GM12874 (cell line): ENCODE measurements at regions not wholly inside any gene's neighbourhood (a gene's known extent, or its start where the extent isn't known, plus 50 kb on each side); places are given as distances from the start of the nearest gene placed in this dataset.

Experiments
- TF ChIP-seq, protein P1 (sequence below): IDR thresholded peaks from 2 replicates; pipeline ENCODE4 v1.5.1; 2011; ENCODE audit warnings: low read depth, mild to moderate bottlenecking, control low read depth, low read length, moderate library complexity; ENCODE audit not compliant: insufficient read depth

DNA sequence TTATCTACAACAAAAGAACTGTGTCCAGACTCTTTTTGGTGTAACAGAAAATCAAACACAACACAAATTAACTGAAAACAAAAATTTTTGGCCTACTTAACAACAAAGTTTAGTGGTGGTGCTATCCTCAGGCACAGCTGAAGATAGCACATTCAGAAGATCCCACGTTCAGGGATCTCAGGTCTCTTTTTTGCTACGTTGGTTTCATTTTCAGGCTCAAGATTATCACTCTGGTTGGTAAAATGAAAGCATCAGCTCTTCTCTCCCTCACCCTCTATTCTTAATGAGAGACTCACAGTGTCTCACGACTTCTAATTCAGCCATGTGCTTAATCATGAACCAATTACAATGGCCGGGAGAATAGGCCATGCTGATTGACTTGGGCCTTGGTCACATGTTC, 146.9 kb upstream of the PTPRG start:
- TF ChIP-seq, protein P1, sequence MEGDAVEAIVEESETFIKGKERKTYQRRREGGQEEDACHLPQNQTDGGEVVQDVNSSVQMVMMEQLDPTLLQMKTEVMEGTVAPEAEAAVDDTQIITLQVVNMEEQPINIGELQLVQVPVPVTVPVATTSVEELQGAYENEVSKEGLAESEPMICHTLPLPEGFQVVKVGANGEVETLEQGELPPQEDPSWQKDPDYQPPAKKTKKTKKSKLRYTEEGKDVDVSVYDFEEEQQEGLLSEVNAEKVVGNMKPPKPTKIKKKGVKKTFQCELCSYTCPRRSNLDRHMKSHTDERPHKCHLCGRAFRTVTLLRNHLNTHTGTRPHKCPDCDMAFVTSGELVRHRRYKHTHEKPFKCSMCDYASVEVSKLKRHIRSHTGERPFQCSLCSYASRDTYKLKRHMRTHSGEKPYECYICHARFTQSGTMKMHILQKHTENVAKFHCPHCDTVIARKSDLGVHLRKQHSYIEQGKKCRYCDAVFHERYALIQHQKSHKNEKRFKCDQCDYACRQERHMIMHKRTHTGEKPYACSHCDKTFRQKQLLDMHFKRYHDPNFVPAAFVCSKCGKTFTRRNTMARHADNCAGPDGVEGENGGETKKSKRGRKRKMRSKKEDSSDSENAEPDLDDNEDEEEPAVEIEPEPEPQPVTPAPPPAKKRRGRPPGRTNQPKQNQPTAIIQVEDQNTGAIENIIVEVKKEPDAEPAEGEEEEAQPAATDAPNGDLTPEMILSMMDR, result no peak

DNA sequence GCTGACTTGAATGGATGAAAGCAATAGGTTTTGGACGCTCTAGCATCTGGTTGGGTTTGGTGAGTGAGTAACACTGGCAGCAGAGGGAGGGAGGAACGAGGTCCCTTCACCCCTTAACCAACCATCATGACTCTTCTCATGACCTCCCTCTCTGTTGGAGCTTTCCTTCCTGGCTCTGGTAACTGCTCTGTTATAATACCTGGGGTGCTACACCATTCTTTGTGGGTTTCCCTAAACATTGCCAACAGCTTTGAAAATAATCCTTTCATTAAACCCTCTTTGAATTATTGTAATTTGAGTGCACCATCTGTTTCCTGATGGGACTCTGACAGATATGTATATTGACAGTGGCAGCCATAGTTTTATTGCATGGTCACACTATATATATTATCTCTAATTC, 146.2 kb upstream of the PTPRG start:
- TF ChIP-seq, protein P1, result no peak

- TF ChIP-seq, protein P1, result no peak
Observed at GRCh38 chr3:61416618-61417017, 144.8 kb upstream of the PTPRG start.

- TF ChIP-seq, protein P1, result no peak
Observed at GRCh38 chr3:61417352-61417751, 144.0 kb upstream of the PTPRG start.

GRCh38 chr3:61420136-61420759, 141.1 kb upstream of the PTPRG start:
- TF ChIP-seq, protein P1, result no peak

DNA sequence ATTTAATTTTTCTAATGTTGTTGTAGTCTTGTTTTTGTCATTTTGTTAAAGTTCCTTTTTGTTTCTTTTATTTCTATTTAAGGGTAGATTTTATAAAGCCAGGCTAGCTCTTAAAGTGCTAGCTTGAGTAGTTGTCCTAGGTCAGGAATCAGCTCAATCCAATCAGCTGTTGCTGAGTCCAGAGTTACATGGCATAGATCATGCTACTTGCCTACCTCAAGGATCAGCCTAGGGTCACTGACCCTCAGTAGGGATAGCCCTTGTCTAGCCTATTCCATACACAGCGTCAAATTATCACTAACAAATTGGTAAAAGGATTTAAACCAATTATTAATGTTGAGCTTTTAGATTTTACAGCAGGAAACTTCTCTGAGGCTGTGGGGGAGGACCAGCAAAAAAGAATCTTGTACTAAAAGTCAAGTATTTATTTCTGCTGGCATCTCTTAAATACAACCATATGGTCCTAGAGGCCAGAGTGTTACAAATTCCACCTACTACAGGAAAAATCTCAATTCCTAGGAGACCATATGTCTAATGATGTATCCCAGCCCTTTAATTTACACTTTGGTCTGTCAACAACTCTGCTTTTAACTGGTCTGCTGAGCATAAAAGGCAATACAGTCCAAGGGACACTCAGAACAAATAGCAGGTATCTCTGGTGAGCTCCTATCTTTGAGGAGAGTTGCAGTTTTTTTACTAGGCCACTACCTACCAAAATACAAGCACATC, 138.3 kb upstream of the PTPRG start:
- TF ChIP-seq, protein P1, result no peak

DNA sequence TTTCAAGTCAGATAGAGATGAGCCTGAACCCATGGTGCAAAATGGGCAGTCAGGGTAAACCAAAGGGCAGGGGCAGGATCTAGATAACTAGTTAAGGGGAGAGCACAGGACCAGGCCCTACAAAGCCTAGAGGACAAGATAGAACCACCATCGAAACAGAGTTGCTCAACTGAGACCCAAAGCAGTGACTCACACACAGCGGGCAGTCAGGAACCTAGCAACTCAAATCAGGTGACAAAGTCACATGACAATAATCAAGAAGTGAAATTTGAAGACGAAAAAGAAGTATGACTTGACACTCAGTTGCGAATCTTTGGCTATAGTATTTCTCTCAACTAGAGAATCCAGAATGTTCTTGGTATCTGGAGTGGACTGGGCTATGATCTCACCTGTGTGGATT, 136.0 kb upstream of the PTPRG start:
- TF ChIP-seq, protein P1, result no peak
